ENCODE measurements at regions not wholly inside any gene's neighbourhood (a gene's known extent, or its start where the extent isn't known, plus 50 kb on each side); places are given as distances from the start of the nearest gene placed in this dataset.

DNA sequence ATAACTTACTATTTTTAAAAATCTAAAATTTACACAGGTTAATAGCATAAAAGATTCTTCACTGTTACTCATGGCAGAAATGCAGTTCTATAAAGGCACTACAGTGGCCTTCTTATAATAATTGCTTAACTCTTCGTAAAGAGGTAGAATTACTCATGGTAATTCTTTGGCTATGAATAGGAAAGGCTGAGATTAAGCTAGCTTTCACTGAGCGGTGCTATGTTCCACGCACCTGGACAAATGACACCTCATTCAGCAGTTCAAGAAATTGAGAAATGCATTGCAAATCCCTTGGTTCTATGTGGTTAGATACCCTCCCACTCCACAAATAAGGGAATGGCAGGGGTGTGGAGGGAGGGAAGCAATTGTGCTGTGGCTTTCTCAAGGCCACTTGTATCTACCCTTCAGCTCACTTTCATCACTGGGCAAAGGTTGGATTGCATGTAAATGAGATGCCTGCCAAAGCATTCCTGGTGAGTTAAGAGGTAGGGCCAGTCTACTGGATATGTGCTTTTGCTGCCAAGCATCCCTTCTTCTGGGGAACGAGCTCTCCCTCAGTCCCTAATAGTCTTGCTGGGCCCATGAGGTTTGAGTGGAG lies 210.9 kb downstream of the TEX36 start (continued):
- TF ChIP-seq EHMT2 (IDR thresholded peaks at IDR 0.05; ENCODE audit: low read depth): no peak
- TF ChIP-seq NPAS2 (CRISPR knock-in tag; IDR thresholded peaks at IDR 0.05; ENCODE audit: borderline replicate concordance): no peak
- no peak for TF ChIP-seq HMGXB4 (CRISPR knock-in tag; IDR thresholded peaks at IDR 0.05; ENCODE audit: borderline replicate concordance)

- CTCF ChIA-PET: interaction anchor here (1.2 kb wide), 1 partner anchor 90 kb away, joined by 3 read pairs; no protein-coding TSS in a partner anchor
- 52% methylated on average over 16 of the region's 16 CpGs for WGBS (ENCODE audit: missing lambda C conversion rate)
- Histone ChIP-seq H3K27ac (no peak overlapping the region), H3K4me1 (no peaks in the 10 kb centered on the region), H3K4me2 (no peak overlapping the region), H3K9me3 (no peaks in the 10 kb centered on the region; the same call in 2 of the 3 replicates), H3K4me3 (no peak overlapping the region)
- DNase-seq (ENCODE audit: low read depth in 1 of 2, low spot score in 1 of 2) (no peak), FAIRE-seq (no peak), ATAC-seq (no peak)
- POLR2A ChIA-PET: no interaction called here
- TF ChIP-seq NR3C1 (IDR thresholded peaks at IDR 0.05) (no peak), FOSB (CRISPR knock-in tag; IDR thresholded peaks at IDR 0.05) (no peak), POLR2A (IDR thresholded peaks at IDR 0.05; ENCODE audit: low read length) (no peak), HMGXB4 (CRISPR knock-in tag; IDR thresholded peaks at IDR 0.05; ENCODE audit: borderline replicate concordance) (no peak), RFX5 (IDR thresholded peaks at IDR 0.05) (no peak), CHD2 (IDR thresholded peaks at IDR 0.05; ENCODE audit: low read length, partially characterized antibody) (no peak), PBX3 (IDR thresholded peaks at IDR 0.05) (no peak), ESRRA (IDR thresholded peaks at IDR 0.05; ENCODE audit: borderline replicate concordance, low read length) (no peak), EP300 (IDR thresholded peaks at IDR 0.05) (no peak), USF2 (IDR thresholded peaks at IDR 0.05) (no peak), MYC (IDR thresholded peaks at IDR 0.05; ENCODE audit: borderline replicate concordance, low read length) (no peak), ZC3H11A (IDR thresholded peaks at IDR 0.05) (no peak), BCL3 (IDR thresholded peaks at IDR 0.05) (no peak), RNF2 (IDR thresholded peaks at IDR 0.05; ENCODE audit: borderline replicate concordance, low read depth) (no peak), FOXS1 (CRISPR knock-in tag; IDR thresholded peaks at IDR 0.05) (no peak), HOXB13 (CRISPR knock-in tag; IDR thresholded peaks at IDR 0.05; ENCODE audit: low read depth) (no peak)
Observed at GRCh38 chr10:125468278-125468677, 214.7 kb downstream of the TEX36 start.

- DNase-seq (ENCODE audit: low read depth in 1 of 2, low spot score in 1 of 2) (no peak), FAIRE-seq (no peak), ATAC-seq (no peak)
- 0% methylated on average over 1 of the region's 1 CpG for WGBS (ENCODE audit: missing lambda C conversion rate)
- no peak overlapping the region for H3K4me3 ChIP-seq
- no peak overlapping the region for H3K27ac ChIP-seq
- H3K9me3 ChIP-seq: no peaks in the 10 kb centered on the region
- CTCF ChIA-PET: no interaction called here
- POLR2A ChIA-PET: no interaction called here
- H3K4me2 ChIP-seq: no peak overlapping the region
- H3K4me1 ChIP-seq: no peaks in the 10 kb centered on the region
- TF ChIP-seq ZNF302 (CRISPR knock-in tag; IDR thresholded peaks at IDR 0.05): no peak
- TF ChIP-seq KDM1A (IDR thresholded peaks at IDR 0.05; ENCODE audit: low read depth): no peak
- TF ChIP-seq NR3C1 (IDR thresholded peaks at IDR 0.05): no peak
- TF ChIP-seq HOXB5 (CRISPR knock-in tag; IDR thresholded peaks at IDR 0.05): no peak
- no peak for TF ChIP-seq RNF2 (IDR thresholded peaks at IDR 0.05; ENCODE audit: borderline replicate concordance, low read depth)
- no peak for TF ChIP-seq JUN (IDR thresholded peaks at IDR 0.05)
- no peak for TF ChIP-seq CEBPB (IDR thresholded peaks at IDR 0.05)
- TF ChIP-seq ZSCAN20 (CRISPR knock-in tag; IDR thresholded peaks at IDR 0.05): no peak
- no peak for TF ChIP-seq HDAC2 (IDR thresholded peaks at IDR 0.05)
- no peak for TF ChIP-seq USF2 (IDR thresholded peaks at IDR 0.05)
- no peak for TF ChIP-seq MYC (IDR thresholded peaks at IDR 0.05; ENCODE audit: borderline replicate concordance, low read length)
- TF ChIP-seq CHD2 (IDR thresholded peaks at IDR 0.05; ENCODE audit: low read length, partially characterized antibody): no peak
- TF ChIP-seq HMGXB4 (CRISPR knock-in tag; IDR thresholded peaks at IDR 0.05; ENCODE audit: borderline replicate concordance): no peak
- no peak for TF ChIP-seq CHD4 (IDR thresholded peaks at IDR 0.05; ENCODE audit: borderline replicate concordance)
Observed at GRCh38 chr10:125466685-125467084, 216.3 kb downstream of the TEX36 start.

All from A549 (cell line).